ENCODE measurements at regions not wholly inside any gene's neighbourhood (a gene's known extent, or its start where the extent isn't known, plus 50 kb on each side); places are given as distances from the start of the nearest gene placed in this dataset.

- DNase-seq (ENCODE audit: low spot score) = no peak
Observed at GRCh38 chr20:60126975-60127374, 168.8 kb downstream of the CDH26 start.

GRCh38 chr20:60131375-60131774 lies 173.2 kb downstream of the CDH26 start:
- no peak for DNase-seq (ENCODE audit: low spot score)

GRCh38 chr20:60132162-60132826 lies 174.1 kb downstream of the CDH26 start:
- DNase-seq (ENCODE audit: low spot score) = no peak

- DNase-seq (ENCODE audit: low spot score) = no peak
Observed at GRCh38 chr20:60132827-60133670, 174.8 kb downstream of the CDH26 start.

- DNase-seq (ENCODE audit: low spot score) = no peak
Observed at GRCh38 chr20:60135276-60135675, 177.1 kb downstream of the CDH26 start.

- DNase-seq (ENCODE audit: low spot score) = no peak
Observed at GRCh38 chr20:60136645-60137401, 178.6 kb downstream of the CDH26 start.

- DNase-seq (ENCODE audit: low spot score) = no peak
Observed at GRCh38 chr20:60137657-60138245, 179.5 kb downstream of the CDH26 start.

- no peak for DNase-seq (ENCODE audit: low spot score)
Observed at GRCh38 chr20:60138256-60139220, 180.3 kb downstream of the CDH26 start.

GRCh38 chr20:60139663-60140446 lies 181.6 kb downstream of the CDH26 start:
- no peak for DNase-seq (ENCODE audit: low spot score)

- DNase-seq (ENCODE audit: low spot score) = no peak
Observed at GRCh38 chr20:60142587-60142986, 184.4 kb downstream of the CDH26 start.

GRCh38 chr20:60143261-60143842 lies 185.1 kb downstream of the CDH26 start:
- no peak for DNase-seq (ENCODE audit: low spot score)

- DNase-seq (ENCODE audit: low spot score) = no peak
Observed at GRCh38 chr20:60144404-60144803, 186.2 kb downstream of the CDH26 start.

- no peak for DNase-seq (ENCODE audit: low spot score)
Observed at GRCh38 chr20:60144974-60145527, 186.8 kb downstream of the CDH26 start.

- DNase-seq (ENCODE audit: low spot score) = no peak
Observed at GRCh38 chr20:60147004-60147403, 188.8 kb downstream of the CDH26 start.

GRCh38 chr20:60148885-60149284 lies 190.7 kb downstream of the CDH26 start:
- DNase-seq (ENCODE audit: low spot score) = no peak

GRCh38 chr20:60152792-60153191 lies 194.6 kb downstream of the CDH26 start:
- no peak for DNase-seq (ENCODE audit: low spot score)

GRCh38 chr20:60160451-60161145 lies 202.4 kb downstream of the CDH26 start:
- no peak for DNase-seq (ENCODE audit: low spot score)

- no peak for DNase-seq (ENCODE audit: low spot score)
Observed at GRCh38 chr20:60167812-60168211, 209.6 kb downstream of the CDH26 start.

- no peak for DNase-seq (ENCODE audit: low spot score)
Observed at GRCh38 chr20:60168963-60169362, 210.7 kb downstream of the CDH26 start.
